Endothelial cell (in vitro differentiated cells): ENCODE measurements at regions not wholly inside any gene's neighbourhood (a gene's known extent, or its start where the extent isn't known, plus 50 kb on each side); places are given as distances from the start of the nearest gene placed in this dataset.

ENCODE experiments used
- DNase-seq: peaks from one replicate; pipeline ENCODE4 v3.0.0; 2021; ENCODE audit warnings: low spot score
- H3K27ac Mint-ChIP-seq: one replicate; pipeline ENCODE4 v1.8.0; 2021; ENCODE audit warnings: mixed read lengths, inconsistent platforms; ENCODE audit not compliant: unreplicated experiment
- H3K27me3 Mint-ChIP-seq: one replicate; pipeline ENCODE4 v1.8.0; 2021; ENCODE audit warnings: mild to moderate bottlenecking, moderate library complexity, mixed read lengths, inconsistent platforms; ENCODE audit not compliant: unreplicated experiment
- H3K36me3 Mint-ChIP-seq: one replicate; pipeline ENCODE4 v1.8.0; 2021; ENCODE audit warnings: mild to moderate bottlenecking, low read depth, mixed read lengths, inconsistent platforms; ENCODE audit not compliant: unreplicated experiment
- H3K4me1 Mint-ChIP-seq: one replicate; pipeline ENCODE4 v1.8.0; 2021; ENCODE audit warnings: mild to moderate bottlenecking, mixed read lengths, inconsistent platforms; ENCODE audit not compliant: unreplicated experiment
- H3K4me3 Mint-ChIP-seq: one replicate; pipeline ENCODE4 v1.8.0; 2021; ENCODE audit warnings: mild to moderate bottlenecking, mixed read lengths, inconsistent platforms; ENCODE audit not compliant: unreplicated experiment
- H3K9me3 Mint-ChIP-seq: one replicate; pipeline ENCODE4 v1.8.0; 2021; ENCODE audit warnings: mixed read lengths, inconsistent platforms; ENCODE audit not compliant: unreplicated experiment
- CTCF ChIP-seq: fragments of 200-600 bp; sonication (generic); IDR thresholded peaks from one replicate; pipeline ENCODE4 v1.5.0; 2021; ENCODE audit warnings: antibody characterized with exemption; ENCODE audit not compliant: unreplicated experiment

GRCh38 chr13:83223546-83223945, 658.7 kb downstream of the SLITRK1 start:
- no peaks in the 10 kb centered on the region for H3K27me3 Mint-ChIP-seq
- H3K27ac Mint-ChIP-seq: no peak overlapping the region
- TF ChIP-seq CTCF: no peak
- no peak overlapping the region for H3K4me3 Mint-ChIP-seq
- no peaks in the 10 kb centered on the region for H3K4me1 Mint-ChIP-seq
- no peak for DNase-seq
- H3K9me3 Mint-ChIP-seq: no peaks in the 10 kb centered on the region
- H3K36me3 Mint-ChIP-seq: no peaks in the 10 kb centered on the region

- Mint-ChIP-seq H3K36me3 (no peaks in the 10 kb centered on the region), H3K27ac (no peak overlapping the region), H3K27me3 (no peaks in the 10 kb centered on the region), H3K4me3 (no peak overlapping the region), H3K4me1 (no peaks in the 10 kb centered on the region), H3K9me3 (no peaks in the 10 kb centered on the region)
- DNase-seq: no peak
- TF ChIP-seq CTCF: no peak
These were observed 660.4 kb downstream of the SLITRK1 start for GRCh38 chr13:83221813-83222241.

- TF ChIP-seq CTCF: no peak
- Mint-ChIP-seq H3K4me1 (no peaks in the 10 kb centered on the region), H3K27ac (no peak overlapping the region), H3K9me3 (no peaks in the 10 kb centered on the region), H3K36me3 (no peaks in the 10 kb centered on the region), H3K4me3 (no peak overlapping the region), H3K27me3 (no peaks in the 10 kb centered on the region)
- DNase-seq: no peak
These were observed 661.0 kb downstream of the SLITRK1 start for GRCh38 chr13:83221256-83221655.

- Mint-ChIP-seq H3K9me3 (no peaks in the 10 kb centered on the region), H3K36me3 (no peaks in the 10 kb centered on the region), H3K27me3 (no peaks in the 10 kb centered on the region), H3K27ac (no peak overlapping the region), H3K4me1 (no peaks in the 10 kb centered on the region), H3K4me3 (no peak overlapping the region)
- TF ChIP-seq CTCF: no peak
- DNase-seq: no peak
These were observed 662.0 kb downstream of the SLITRK1 start for GRCh38 chr13:83220241-83220640.

GRCh38 chr13:83219832-83220231, 662.4 kb downstream of the SLITRK1 start:
- TF ChIP-seq CTCF: no peak
- H3K27ac Mint-ChIP-seq: no peak overlapping the region
- no peak for DNase-seq
- H3K4me1 Mint-ChIP-seq: no peaks in the 10 kb centered on the region
- H3K9me3 Mint-ChIP-seq: no peaks in the 10 kb centered on the region
- H3K36me3 Mint-ChIP-seq: no peaks in the 10 kb centered on the region
- no peak overlapping the region for H3K4me3 Mint-ChIP-seq
- no peaks in the 10 kb centered on the region for H3K27me3 Mint-ChIP-seq
